ENCODE measurements at regions not wholly inside any gene's neighbourhood (a gene's known extent, or its start where the extent isn't known, plus 50 kb on each side); places are given as distances from the start of the nearest gene placed in this dataset.

- TF ChIP-seq KDM1A (IDR thresholded peaks at IDR 0.05; ENCODE audit: borderline replicate concordance, low read length), result no peak
- no peak for TF ChIP-seq MAFK (IDR thresholded peaks at IDR 0.05; ENCODE audit: low read depth, low read length)
- TF ChIP-seq GTF2F1 (IDR thresholded peaks at IDR 0.05; ENCODE audit: borderline replicate concordance, low read depth, low read length), result no peak
- TF ChIP-seq USF2 (IDR thresholded peaks at IDR 0.05; ENCODE audit: low read length), result no peak
- TF ChIP-seq CHD2 (IDR thresholded peaks at IDR 0.05; ENCODE audit: low read length), result no peak
- no peak for TF ChIP-seq CBX5 (IDR thresholded peaks at IDR 0.05; ENCODE audit: low read depth, low read length)
- TF ChIP-seq CTCF (IDR thresholded peaks at IDR 0.05; ENCODE audit: control extremely low read depth in 1 of 3, insufficient read depth in 1 of 3, low read depth in 1 of 3, low read length in 3 of 3), result no peak
- no peak for TF ChIP-seq EZH2 (IDR thresholded peaks at IDR 0.05; ENCODE audit: low read depth, low read length, severe bottlenecking)
- no peak for TF ChIP-seq TCF12 (IDR thresholded peaks at IDR 0.05; ENCODE audit: low read depth, low read length)
- TF ChIP-seq CHD1 (IDR thresholded peaks at IDR 0.05; ENCODE audit: low read depth, low read length), result no peak
- no peak for TF ChIP-seq BCL11A (IDR thresholded peaks at IDR 0.05; ENCODE audit: low read depth in 2 of 2, low read length in 2 of 2)
- TF ChIP-seq SRF (IDR thresholded peaks at IDR 0.05; ENCODE audit: low read depth, low read length), result no peak
These were observed 437.4 kb upstream of the MYT1L start for GRCh38 chr2:2768476-2768875.

Data from H1 (cell line).